ENCODE measurements at regions not wholly inside any gene's neighbourhood (a gene's known extent, or its start where the extent isn't known, plus 50 kb on each side); places are given as distances from the start of the nearest gene placed in this dataset.

DNA sequence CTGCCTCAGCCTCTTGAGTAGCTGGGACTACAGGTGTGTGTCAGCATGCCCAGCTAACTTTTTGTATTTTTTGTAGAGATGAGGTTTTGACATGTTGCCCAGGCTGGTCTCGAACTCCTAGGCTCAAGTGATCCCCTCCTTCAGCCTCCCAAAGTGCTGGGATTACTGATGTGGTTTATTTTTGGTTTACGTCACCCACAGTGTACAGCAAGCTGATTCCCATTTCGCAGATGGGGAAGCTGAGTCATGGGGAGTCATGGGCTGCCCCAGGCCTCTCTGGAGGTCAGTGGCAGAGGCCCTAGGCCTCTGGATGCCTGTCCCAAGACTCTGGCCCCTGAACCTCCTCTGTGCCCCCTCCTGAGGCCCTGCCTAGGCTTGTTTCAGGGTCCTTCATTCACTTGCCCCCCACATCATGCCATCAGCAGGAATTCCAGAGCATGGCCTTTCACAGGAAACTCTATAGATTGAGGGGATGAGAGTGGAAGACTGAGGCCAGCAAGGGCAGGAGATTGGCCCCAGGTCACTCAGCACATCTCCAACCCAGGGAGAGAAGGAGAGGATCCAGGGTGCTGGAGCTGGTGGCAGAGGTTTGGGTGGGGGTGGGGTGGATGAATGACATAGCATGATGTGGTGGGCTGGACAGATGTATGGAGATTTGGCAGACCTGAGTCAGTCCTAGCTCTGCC lies 266.0 kb downstream of the PTPRU start:
- no peak for TF ChIP-seq BACH2 (CRISPR knock-in tag; IDR thresholded peaks at IDR 0.05; ENCODE audit: borderline replicate concordance)
- no peak for TF ChIP-seq TOX (CRISPR knock-in tag; IDR thresholded peaks at IDR 0.05; ENCODE audit: borderline replicate concordance)
- TF ChIP-seq, protein P1, sequence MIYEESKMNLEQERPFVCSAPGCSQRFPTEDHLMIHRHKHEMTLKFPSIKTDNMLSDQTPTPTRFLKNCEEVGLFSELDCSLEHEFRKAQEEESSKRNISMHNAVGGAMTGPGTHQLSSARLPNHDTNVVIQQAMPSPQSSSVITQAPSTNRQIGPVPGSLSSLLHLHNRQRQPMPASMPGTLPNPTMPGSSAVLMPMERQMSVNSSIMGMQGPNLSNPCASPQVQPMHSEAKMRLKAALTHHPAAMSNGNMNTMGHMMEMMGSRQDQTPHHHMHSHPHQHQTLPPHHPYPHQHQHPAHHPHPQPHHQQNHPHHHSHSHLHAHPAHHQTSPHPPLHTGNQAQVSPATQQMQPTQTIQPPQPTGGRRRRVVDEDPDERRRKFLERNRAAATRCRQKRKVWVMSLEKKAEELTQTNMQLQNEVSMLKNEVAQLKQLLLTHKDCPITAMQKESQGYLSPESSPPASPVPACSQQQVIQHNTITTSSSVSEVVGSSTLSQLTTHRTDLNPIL (CRISPR knock-in tag; IDR thresholded peaks at IDR 0.05; ENCODE audit: low read depth) = no peak
- TF ChIP-seq, protein P2, sequence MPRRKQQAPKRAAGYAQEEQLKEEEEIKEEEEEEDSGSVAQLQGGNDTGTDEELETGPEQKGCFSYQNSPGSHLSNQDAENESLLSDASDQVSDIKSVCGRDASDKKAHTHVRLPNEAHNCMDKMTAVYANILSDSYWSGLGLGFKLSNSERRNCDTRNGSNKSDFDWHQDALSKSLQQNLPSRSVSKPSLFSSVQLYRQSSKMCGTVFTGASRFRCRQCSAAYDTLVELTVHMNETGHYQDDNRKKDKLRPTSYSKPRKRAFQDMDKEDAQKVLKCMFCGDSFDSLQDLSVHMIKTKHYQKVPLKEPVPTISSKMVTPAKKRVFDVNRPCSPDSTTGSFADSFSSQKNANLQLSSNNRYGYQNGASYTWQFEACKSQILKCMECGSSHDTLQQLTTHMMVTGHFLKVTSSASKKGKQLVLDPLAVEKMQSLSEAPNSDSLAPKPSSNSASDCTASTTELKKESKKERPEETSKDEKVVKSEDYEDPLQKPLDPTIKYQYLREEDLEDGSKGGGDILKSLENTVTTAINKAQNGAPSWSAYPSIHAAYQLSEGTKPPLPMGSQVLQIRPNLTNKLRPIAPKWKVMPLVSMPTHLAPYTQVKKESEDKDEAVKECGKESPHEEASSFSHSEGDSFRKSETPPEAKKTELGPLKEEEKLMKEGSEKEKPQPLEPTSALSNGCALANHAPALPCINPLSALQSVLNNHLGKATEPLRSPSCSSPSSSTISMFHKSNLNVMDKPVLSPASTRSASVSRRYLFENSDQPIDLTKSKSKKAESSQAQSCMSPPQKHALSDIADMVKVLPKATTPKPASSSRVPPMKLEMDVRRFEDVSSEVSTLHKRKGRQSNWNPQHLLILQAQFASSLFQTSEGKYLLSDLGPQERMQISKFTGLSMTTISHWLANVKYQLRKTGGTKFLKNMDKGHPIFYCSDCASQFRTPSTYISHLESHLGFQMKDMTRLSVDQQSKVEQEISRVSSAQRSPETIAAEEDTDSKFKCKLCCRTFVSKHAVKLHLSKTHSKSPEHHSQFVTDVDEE (CRISPR knock-in tag; IDR thresholded peaks at IDR 0.05) = no peak
- no peak for TF ChIP-seq TCF4 (CRISPR knock-in tag; IDR thresholded peaks at IDR 0.05; ENCODE audit: borderline replicate concordance)
- no peak for TF ChIP-seq ESRRG (CRISPR knock-in tag; IDR thresholded peaks at IDR 0.05)
- TF ChIP-seq GLIS3 (CRISPR knock-in tag; IDR thresholded peaks at IDR 0.05) = no peak
- TF ChIP-seq, protein P3, sequence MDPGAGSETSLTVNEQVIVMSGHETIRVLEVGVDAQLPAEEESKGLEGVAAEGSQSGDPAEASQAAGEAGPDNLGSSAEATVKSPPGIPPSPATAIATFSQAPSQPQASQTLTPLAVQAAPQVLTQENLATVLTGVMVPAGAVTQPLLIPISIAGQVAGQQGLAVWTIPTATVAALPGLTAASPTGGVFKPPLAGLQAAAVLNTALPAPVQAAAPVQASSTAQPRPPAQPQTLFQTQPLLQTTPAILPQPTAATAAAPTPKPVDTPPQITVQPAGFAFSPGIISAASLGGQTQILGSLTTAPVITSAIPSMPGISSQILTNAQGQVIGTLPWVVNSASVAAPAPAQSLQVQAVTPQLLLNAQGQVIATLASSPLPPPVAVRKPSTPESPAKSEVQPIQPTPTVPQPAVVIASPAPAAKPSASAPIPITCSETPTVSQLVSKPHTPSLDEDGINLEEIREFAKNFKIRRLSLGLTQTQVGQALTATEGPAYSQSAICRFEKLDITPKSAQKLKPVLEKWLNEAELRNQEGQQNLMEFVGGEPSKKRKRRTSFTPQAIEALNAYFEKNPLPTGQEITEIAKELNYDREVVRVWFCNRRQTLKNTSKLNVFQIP (CRISPR knock-in tag; IDR thresholded peaks at IDR 0.05; ENCODE audit: borderline replicate concordance, low read depth) = no peak
